H1 (cell line): ENCODE measurements at regions not wholly inside any gene's neighbourhood (a gene's known extent, or its start where the extent isn't known, plus 50 kb on each side); places are given as distances from the start of the nearest gene placed in this dataset.
A peak's percentile ranks its signal among the peaks of the same experiment; 100 is the strongest.

Source experiments
- CTCF ChIA-PET: fragments of 300-600 bp; sonication (Branson Sonifier 250); formaldehyde crosslinking; loops from one replicate; lab custom pipeline; 2021; ENCODE audit not compliant: partially characterized antibody; lab: Charles Lee
- POLR2A ChIA-PET: fragments of 300-600 bp; sonication (Branson Sonifier 250); formaldehyde crosslinking; loops from one replicate; lab custom pipeline; 2021; ENCODE audit warnings: inconsistent platforms; ENCODE audit not compliant: partially characterized antibody; lab: Charles Lee
- DNase-seq, 2 experiments: peaks; one replicate each; pipeline versions ENCODE4 v3.0.0 to v3.0.0-alpha.2; 2010 to 2022; ENCODE audit warnings: low spot score in 2 of 2, low read depth in 1 of 2, mixed read lengths in 1 of 2
- FAIRE-seq: peaks from 2 replicates; lab custom pipeline; 2011; peaks lifted over from hg19 to GRCh38; lab: Jason Lieb, UNC
- H2AFZ ChIP-seq: 2 replicates; pipeline ENCODE4 v1.8.1; 2012; ENCODE audit warnings: low read length, inconsistent platforms
- H2AK5ac ChIP-seq: 2 replicates; pipeline ENCODE4 v1.6.1; 2013; ENCODE audit warnings: low read depth, low read length
- H2BK120ac ChIP-seq: replicated peaks from 2 replicates; pipeline ENCODE3; 2013; ENCODE audit warnings: low read depth, low read length, inconsistent platforms
- H2BK12ac ChIP-seq: 2 replicates; pipeline ENCODE4 v1.6.1; 2013; ENCODE audit warnings: low read depth, low read length
- H2BK15ac ChIP-seq: 2 replicates; pipeline ENCODE4 v1.6.1; 2013; ENCODE audit warnings: low read length
- H2BK20ac ChIP-seq: 2 replicates; pipeline ENCODE4 v1.6.1; 2013; ENCODE audit warnings: low read length
- H2BK5ac ChIP-seq: 2 replicates; pipeline ENCODE4 v1.6.1; 2013; ENCODE audit warnings: low read depth, low read length
- H3K14ac ChIP-seq: 2 replicates; pipeline ENCODE4 v1.6.1; 2013; ENCODE audit warnings: inconsistent platforms; ENCODE audit not compliant: insufficient read length
- H3K18ac ChIP-seq: 2 replicates; pipeline ENCODE4 v1.6.1; 2013; ENCODE audit warnings: low read length; ENCODE audit errors: extremely low read depth
- H3K23ac ChIP-seq: 2 replicates; pipeline ENCODE4 v1.6.1; 2013; ENCODE audit warnings: inconsistent platforms; ENCODE audit not compliant: insufficient read length
- H3K23me2 ChIP-seq: 2 replicates; pipeline ENCODE4 v1.6.1; 2013; ENCODE audit warnings: low read depth, low read length
- H3K27ac ChIP-seq: 2 replicates; pipeline ENCODE4 v1.6.1; 2011; ENCODE audit warnings: low read depth, low read length, inconsistent platforms
- H3K27me3 ChIP-seq, 4 experiments: replicated peaks in 1 of 4; 1 replicate in 1 of 4; 2 replicates in 3 of 4; pipeline versions ENCODE4 v1.6.1 to v1.8.1; 2011 to 2013; ENCODE audit warnings: low read length in 3 of 4, mild to moderate bottlenecking in 3 of 4, inconsistent platforms in 2 of 4, mixed read lengths in 2 of 4, moderate library complexity in 1 of 4; ENCODE audit not compliant: control insufficient read depth in 3 of 4, insufficient read depth in 3 of 4; ENCODE audit errors: extremely low read depth in 1 of 4
- H3K36me3 ChIP-seq, 4 experiments: 2 replicates each; pipeline versions ENCODE4 v1.6.1 to v1.8.1; 2011 to 2013; ENCODE audit warnings: mild to moderate bottlenecking in 4 of 4, low read length in 3 of 4, moderate library complexity in 2 of 4, control low read depth in 1 of 4, inconsistent platforms in 1 of 4; ENCODE audit not compliant: insufficient read depth in 4 of 4, control insufficient read depth in 2 of 4
- H3K4ac ChIP-seq: replicated peaks from 2 replicates; pipeline ENCODE3; 2013; ENCODE audit warnings: low read length, low read depth, mixed read lengths, inconsistent platforms; ENCODE audit not compliant: insufficient read length
- H3K4me1 ChIP-seq, 4 experiments: replicated peaks in 1 of 4; 1 replicate in 1 of 4; 2 replicates in 3 of 4; pipeline versions ENCODE4 v1.6.1 to v1.8.1; 2011 to 2013; ENCODE audit warnings: low read length in 3 of 4, inconsistent platforms in 2 of 4, mixed read lengths in 1 of 4; ENCODE audit not compliant: insufficient read depth in 4 of 4, control insufficient read depth in 3 of 4
- H3K4me2 ChIP-seq, 2 experiments: 2 replicates each; pipeline versions ENCODE4 v1.6.1 to v1.8.1; 2011 to 2013; ENCODE audit warnings: low read depth in 2 of 2, low read length in 2 of 2, control low read depth in 1 of 2, inconsistent platforms in 1 of 2, mild to moderate bottlenecking in 1 of 2; ENCODE audit not compliant: insufficient read depth in 1 of 2
- H3K4me3 ChIP-seq, 4 experiments: fragments of 200-600, 300-600 bp in 1 of 4; sonication (generic), shearing (Covaris generic), sonication (Bioruptor Twin) in 1 of 4; 2 replicates each; pipeline versions ENCODE4 v1.5.1 to v1.8.1; 2011 to 2016; ENCODE audit warnings: low read length in 4 of 4, low read depth in 3 of 4, control low read depth in 2 of 4, inconsistent platforms in 2 of 4, mild to moderate bottlenecking in 2 of 4, mixed read lengths in 1 of 4, moderate library complexity in 1 of 4; ENCODE audit not compliant: insufficient read depth in 2 of 4; ENCODE audit errors: extremely low read depth in 1 of 4
- H3K56ac ChIP-seq: replicated peaks from 2 replicates; pipeline ENCODE3; 2013; ENCODE audit warnings: low read depth, mild to moderate bottlenecking, mixed read lengths, low read length, inconsistent platforms; ENCODE audit not compliant: insufficient read length
- H3K79me1 ChIP-seq: 2 replicates; pipeline ENCODE4 v1.6.1; 2013; ENCODE audit warnings: low read depth, low read length, control low read depth
- H3K79me2 ChIP-seq, 2 experiments: 2 replicates each; pipeline versions ENCODE4 v1.6.1 to v1.8.1; 2012 to 2013; ENCODE audit warnings: low read length in 2 of 2, mild to moderate bottlenecking in 2 of 2, inconsistent platforms in 1 of 2; ENCODE audit not compliant: insufficient read depth in 2 of 2, control insufficient read depth in 1 of 2
- H3K9ac ChIP-seq, 4 experiments: replicated peaks in 1 of 4; 1 replicate in 1 of 4; 2 replicates in 3 of 4; pipeline versions ENCODE4 v1.6.1 to v1.8.1; 2011 to 2013; ENCODE audit warnings: low read depth in 3 of 4, low read length in 3 of 4, control low read depth in 2 of 4, mild to moderate bottlenecking in 2 of 4, moderate library complexity in 2 of 4, inconsistent platforms in 1 of 4; ENCODE audit errors: extremely low read depth in 1 of 4
- H3K9me3 ChIP-seq, 2 experiments: 2 replicates each; pipeline versions ENCODE4 v1.6.1 to v1.8.1; 2012 to 2013; ENCODE audit warnings: mild to moderate bottlenecking in 2 of 2, moderate library complexity in 2 of 2, control low read depth in 1 of 2, inconsistent platforms in 1 of 2, low read depth in 1 of 2, low read length in 1 of 2, mixed read lengths in 1 of 2; ENCODE audit not compliant: insufficient read depth in 2 of 2
- H4K20me1 ChIP-seq, 2 experiments: replicated peaks in 1 of 2; 2 replicates each; pipeline versions ENCODE3 to v1.8.1; 2011 to 2013; ENCODE audit warnings: inconsistent platforms in 2 of 2, low read length in 2 of 2, mild to moderate bottlenecking in 1 of 2; ENCODE audit not compliant: insufficient read depth in 2 of 2, control insufficient read depth in 1 of 2
- H4K5ac ChIP-seq: 2 replicates; pipeline ENCODE4 v1.6.1; 2013; ENCODE audit warnings: low read length, low read depth, mixed read lengths, inconsistent platforms; ENCODE audit not compliant: insufficient read length
- H4K8ac ChIP-seq: 2 replicates; pipeline ENCODE4 v1.8.0; 2013; ENCODE audit warnings: mild to moderate bottlenecking, moderate library complexity, low read length, inconsistent platforms; ENCODE audit not compliant: insufficient read depth; ENCODE audit errors: extremely low read depth
- H4K91ac ChIP-seq: replicated peaks from 2 replicates; pipeline ENCODE3; 2013; ENCODE audit warnings: low read length, mixed read lengths, inconsistent platforms; ENCODE audit not compliant: insufficient read length
- CBX8 ChIP-seq: fragments of 300-800, 300-1000 bp; sonication (generic); IDR thresholded peaks from 2 replicates; pipeline ENCODE4 v1.7.1; 2016; ENCODE audit warnings: low read depth, low read length, borderline replicate concordance
- CEBPB ChIP-seq: IDR thresholded peaks from 2 replicates; pipeline ENCODE4 v1.6.1; 2012; ENCODE audit warnings: low read depth, low read length
- CTCF ChIP-seq, 3 experiments: IDR thresholded peaks; 1 replicate in 2 of 3; 2 replicates in 1 of 3; pipeline versions ENCODE4 v1.5.1 to v1.6.1; 2011; ENCODE audit warnings: low read length in 3 of 3, mild to moderate bottlenecking in 3 of 3, inconsistent platforms in 2 of 3, low read depth in 1 of 3, moderate library complexity in 1 of 3; ENCODE audit not compliant: insufficient read depth in 1 of 3; ENCODE audit errors: control extremely low read depth in 1 of 3
- GABPA ChIP-seq: IDR thresholded peaks from 2 replicates; pipeline ENCODE4 v1.6.1; 2011; ENCODE audit warnings: mild to moderate bottlenecking, low read length, moderate library complexity, borderline replicate concordance; ENCODE audit not compliant: insufficient read depth
- MAFK ChIP-seq: IDR thresholded peaks from 2 replicates; pipeline ENCODE4 v1.6.1; 2012; ENCODE audit warnings: low read depth, mild to moderate bottlenecking, improper control_type of control experiment, low read length
- SAP30 ChIP-seq: fragments of 300-600 bp; sonication (generic); IDR thresholded peaks from 2 replicates; pipeline ENCODE4 v1.7.1; 2012; ENCODE audit warnings: low read length, moderate library complexity, mild to moderate bottlenecking, inconsistent platforms; ENCODE audit not compliant: insufficient read depth, insufficient replicate concordance
- TCF12 ChIP-seq: IDR thresholded peaks from 2 replicates; pipeline ENCODE4 v1.6.1; 2011; ENCODE audit warnings: low read depth, mild to moderate bottlenecking, low read length
- WGBS, 2 experiments: shearing (Covaris generic) in 1 of 2; methylation state at CpG; one replicate each; pipeline versions ENCODE4 v1.1.6 to v1.1.7; 2013 to 2015; ENCODE audit warnings: low lambda C conversion rate in 2 of 2, mixed read lengths in 2 of 2, inconsistent platforms in 1 of 2, low coverage in 1 of 2, missing lambda C conversion rate in 1 of 2; ENCODE audit not compliant: insufficient replicate concordance in 2 of 2, insufficient coverage in 1 of 2, insufficient read length in 1 of 2; ENCODE audit errors: extremely low coverage in 1 of 2, missing lambda C conversion rate in 1 of 2; 5-methylcytosine and 5-hydroxymethylcytosine counted together

- Histone ChIP-seq H4K8ac (no peak overlapping the region), H3K56ac (no peak overlapping the region), H2BK15ac (no peak overlapping the region), H3K9ac (no peak overlapping the region), H3K36me3 (no peaks in the 10 kb centered on the region), H3K9me3 (peaks cover 0 to 4% of the 10 kb centered on the region in 2 experiments; a peak in 2 of 4 replicates), H4K20me1 (no peaks in the 10 kb centered on the region), H3K4me1 (no peaks in the 10 kb centered on the region), H3K14ac (no peak overlapping the region), H3K4ac (no peak overlapping the region), H3K27me3 (no peaks in the 10 kb centered on the region), H4K5ac (no peak overlapping the region), H4K91ac (no peak overlapping the region), H3K27ac (no peak overlapping the region), H2BK120ac (no peak overlapping the region), H3K23me2 (no peaks in the 10 kb centered on the region), H3K4me2 (no peak overlapping the region), H3K23ac (no peak overlapping the region), H3K4me3 (no peak overlapping the region), H2BK5ac (no peak overlapping the region), H2BK12ac (no peak overlapping the region), H3K18ac (no peak overlapping the region), H2BK20ac (no peak overlapping the region), H2AFZ (no peak overlapping the region), H3K79me2 (no peaks in the 10 kb centered on the region), H3K79me1 (no peaks in the 10 kb centered on the region), H2AK5ac (no peak overlapping the region)
- ChIA-PET POLR2A (no interaction called here), CTCF (interaction anchor here (0.6 to 2.4 kb wide), 6 partner anchors 9 to 159 kb away, joined by 3 to 12 read pairs (median 3); no protein-coding TSS in a partner anchor)
- DNase-seq (no peak), FAIRE-seq (no peak)
- TF ChIP-seq CBX8 = no peak
- TF ChIP-seq TCF12 = no peak
- peak in 1 of 3 experiments; percentile 7; a peak in 1 of 4 replicates for TF ChIP-seq CTCF (IDR thresholded peaks at IDR 0.05; ENCODE audit: control extremely low read depth in 1 of 3, insufficient read depth in 1 of 3, low read depth in 1 of 3, low read length in 3 of 3)
- no peak for TF ChIP-seq GABPA
- TF ChIP-seq MAFK = no peak
- TF ChIP-seq CEBPB = no peak
- TF ChIP-seq SAP30 = no peak
- 88% methylated on average over 2 of the region's 2 CpGs; no CpG with 5 or more reads in 1 of the 2 experiments for WGBS, 2 experiments
These were observed 246.1 kb downstream of the DNAJB9 start for GRCh38 chr7:108815815-108816214.
